MCF 10A (cell line): ENCODE measurements at regions not wholly inside any gene's neighbourhood (a gene's known extent, or its start where the extent isn't known, plus 50 kb on each side); places are given as distances from the start of the nearest gene placed in this dataset.

Source experiments
- BruUV-seq: library from RNA; stranded (reverse); fragments of 400-500 nt; replicated peaks from 2 replicates; lab custom pipeline; 2021; lab: Mats Ljungman, UMichigan
- CTCF ChIA-PET: fragments of 300-600 bp; sonication (Branson Sonifier 250); formaldehyde crosslinking; extraction: SDS; loops from one replicate; lab custom pipeline; 2021; ENCODE audit warnings: antibody characterized with exemption, inconsistent platforms; lab: Yijun Ruan, JAX
- POLR2A ChIA-PET: fragments of 300-600, 350-650 bp; sonication (Branson Sonifier 250); formaldehyde crosslinking; extraction: SDS; loops from one replicate; lab custom pipeline; 2020; ENCODE audit warnings: antibody characterized with exemption, inconsistent platforms; lab: Yijun Ruan, JAX
- DNase-seq: peaks from one replicate; pipeline ENCODE4 v3.0.0-alpha.2; 2018; ENCODE audit not compliant: unreplicated experiment
- H3K27ac Mint-ChIP-seq: one replicate; pipeline ENCODE4 v1.8.0; 2022; ENCODE audit warnings: mild to moderate bottlenecking, low read depth, mixed read lengths; ENCODE audit not compliant: unreplicated experiment
- H3K27me3 Mint-ChIP-seq: one replicate; pipeline ENCODE4 v1.8.0; 2022; ENCODE audit warnings: mixed read lengths; ENCODE audit not compliant: insufficient read depth, unreplicated experiment
- H3K36me3 Mint-ChIP-seq: one replicate; pipeline ENCODE4 v1.8.0; 2022; ENCODE audit warnings: mild to moderate bottlenecking, moderate library complexity, mixed read lengths; ENCODE audit not compliant: insufficient read depth, unreplicated experiment
- H3K4me1 Mint-ChIP-seq: one replicate; pipeline ENCODE4 v1.8.0; 2022; ENCODE audit warnings: mixed read lengths; ENCODE audit not compliant: insufficient read depth, unreplicated experiment
- H3K4me3 Mint-ChIP-seq: one replicate; pipeline ENCODE4 v1.8.0; 2022; ENCODE audit warnings: mild to moderate bottlenecking, moderate library complexity, mixed read lengths; ENCODE audit not compliant: unreplicated experiment
- H3K9me3 Mint-ChIP-seq: one replicate; pipeline ENCODE4 v1.8.0; 2022; ENCODE audit warnings: mixed read lengths; ENCODE audit not compliant: unreplicated experiment
- intact Hi-C: fragments of 100-400 bp; cut with micrococcal nuclease; formaldehyde crosslinking; loops from 2 replicates; pipeline ENCODE4 v1.14.1; 2022
- TF ChIP-seq, protein P1 (sequence below): fragments of 200-600 bp; IDR thresholded peaks from one replicate; pipeline ENCODE4 v1.8.0; 2022; ENCODE audit warnings: antibody characterized with exemption, mild to moderate bottlenecking; ENCODE audit not compliant: unreplicated experiment

DNA sequence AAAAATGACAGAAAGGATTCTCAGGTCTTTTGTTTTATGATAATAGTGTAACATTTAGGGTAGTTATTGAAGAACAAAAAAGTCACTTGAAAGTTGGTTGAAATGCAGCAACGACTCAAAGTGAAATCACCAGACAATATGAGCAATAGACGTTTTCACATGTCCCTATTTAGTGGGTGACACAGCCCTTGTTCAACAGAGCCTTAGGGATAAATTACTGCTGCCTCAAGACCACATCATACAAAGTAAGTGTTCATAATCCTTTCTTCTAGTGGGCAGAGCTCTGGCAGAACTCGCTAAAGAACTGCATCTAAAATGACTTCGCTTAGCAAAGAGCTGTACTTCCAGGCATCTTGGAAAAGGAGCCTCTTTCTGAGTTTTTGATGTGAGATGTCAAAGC lies 128.5 kb upstream of the LMNTD1 start:
- ChIA-PET POLR2A (no interaction called here), CTCF (interaction anchor here (0.6 to 1.0 kb wide), 3 partner anchors 244 to 337 kb away, joined by 3 read pairs; no protein-coding TSS in a partner anchor)
- no TSS peak for BruUV-seq
- Mint-ChIP-seq H3K4me1 (peaks cover 7% of the 10 kb centered on the region), H3K27ac (no peak overlapping the region), H3K27me3 (no peaks in the 10 kb centered on the region), H3K4me3 (no peak overlapping the region), H3K9me3 (peaks cover 7% of the 10 kb centered on the region), H3K36me3 (no peaks in the 10 kb centered on the region)
- intact Hi-C loops, result loop anchor here (5.0 kb wide), 1 partner anchor 336 kb away; no protein-coding TSS in a partner anchor
- TF ChIP-seq, protein P1, sequence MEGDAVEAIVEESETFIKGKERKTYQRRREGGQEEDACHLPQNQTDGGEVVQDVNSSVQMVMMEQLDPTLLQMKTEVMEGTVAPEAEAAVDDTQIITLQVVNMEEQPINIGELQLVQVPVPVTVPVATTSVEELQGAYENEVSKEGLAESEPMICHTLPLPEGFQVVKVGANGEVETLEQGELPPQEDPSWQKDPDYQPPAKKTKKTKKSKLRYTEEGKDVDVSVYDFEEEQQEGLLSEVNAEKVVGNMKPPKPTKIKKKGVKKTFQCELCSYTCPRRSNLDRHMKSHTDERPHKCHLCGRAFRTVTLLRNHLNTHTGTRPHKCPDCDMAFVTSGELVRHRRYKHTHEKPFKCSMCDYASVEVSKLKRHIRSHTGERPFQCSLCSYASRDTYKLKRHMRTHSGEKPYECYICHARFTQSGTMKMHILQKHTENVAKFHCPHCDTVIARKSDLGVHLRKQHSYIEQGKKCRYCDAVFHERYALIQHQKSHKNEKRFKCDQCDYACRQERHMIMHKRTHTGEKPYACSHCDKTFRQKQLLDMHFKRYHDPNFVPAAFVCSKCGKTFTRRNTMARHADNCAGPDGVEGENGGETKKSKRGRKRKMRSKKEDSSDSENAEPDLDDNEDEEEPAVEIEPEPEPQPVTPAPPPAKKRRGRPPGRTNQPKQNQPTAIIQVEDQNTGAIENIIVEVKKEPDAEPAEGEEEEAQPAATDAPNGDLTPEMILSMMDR, result no peak
- DNase-seq, result no peak

DNA sequence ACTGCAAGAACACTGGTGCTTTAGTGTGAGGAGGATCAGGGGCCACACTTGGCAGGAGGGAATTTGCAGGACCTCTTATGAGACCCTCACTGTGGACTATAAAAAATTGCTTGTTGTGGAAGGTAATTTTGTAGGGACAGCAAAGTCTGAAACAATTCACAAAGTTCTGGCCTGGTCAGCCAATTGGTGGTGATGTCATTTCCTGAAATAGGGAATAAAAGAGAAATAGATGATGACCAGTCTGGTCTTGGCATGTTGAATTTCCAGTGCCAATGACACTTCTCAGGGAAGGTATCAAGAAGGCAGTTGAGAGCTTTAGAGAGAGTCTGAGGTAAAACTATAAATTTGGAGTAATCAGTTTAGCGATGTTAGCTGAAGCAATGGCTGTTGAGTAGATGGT lies 129.3 kb upstream of the LMNTD1 start:
- DNase-seq, result no peak
- Mint-ChIP-seq H3K4me3 (no peak overlapping the region), H3K36me3 (no peaks in the 10 kb centered on the region), H3K27ac (no peak overlapping the region), H3K4me1 (peaks cover 7% of the 10 kb centered on the region), H3K27me3 (no peaks in the 10 kb centered on the region), H3K9me3 (peaks cover 11% of the 10 kb centered on the region)
- TF ChIP-seq, protein P1, result no peak
- intact Hi-C loops, result loop anchor here (5.0 kb wide), 1 partner anchor 335 kb away; no protein-coding TSS in a partner anchor
- CTCF ChIA-PET, result interaction anchor here (1.0 kb wide), 1 partner anchor 336 kb away, joined by 3 read pairs; no protein-coding TSS in a partner anchor
- no TSS peak for BruUV-seq
- POLR2A ChIA-PET, result interaction anchor here (1.3 kb wide), 1 partner anchor 86 kb away, joined by 3 read pairs; no protein-coding TSS in a partner anchor

DNA sequence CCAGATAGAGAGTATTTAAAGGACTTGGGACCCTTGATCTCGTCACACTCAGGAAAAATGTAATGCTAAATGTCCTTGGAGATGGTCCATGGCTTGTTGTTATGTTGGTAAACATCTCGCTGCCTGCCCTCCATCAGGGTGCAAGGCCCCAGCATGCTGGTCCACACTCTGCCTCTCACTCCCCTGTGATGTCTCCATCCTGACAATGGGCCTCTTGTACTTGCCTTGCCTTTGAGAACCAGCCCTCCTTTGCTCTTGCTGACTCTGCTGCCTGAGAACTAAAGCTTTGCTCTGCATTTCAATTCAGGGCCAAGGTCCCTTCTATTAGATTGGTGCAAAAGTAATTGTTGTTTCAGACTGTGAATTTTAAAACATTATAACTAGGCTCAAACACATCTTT lies 131.0 kb upstream of the LMNTD1 start:
- H3K27ac Mint-ChIP-seq, result peak overlapping the region; percentile 23
- H3K4me1 Mint-ChIP-seq, result peaks cover 7% of the 10 kb centered on the region
- ChIA-PET POLR2A (no interaction called here), CTCF (no interaction called here)
- H3K4me3 Mint-ChIP-seq, result no peak overlapping the region
- H3K36me3 Mint-ChIP-seq, result no peaks in the 10 kb centered on the region
- peaks cover 14% of the 10 kb centered on the region for H3K9me3 Mint-ChIP-seq
- no peaks in the 10 kb centered on the region for H3K27me3 Mint-ChIP-seq
- no TSS peak for BruUV-seq
- TF ChIP-seq, protein P1, result no peak
- intact Hi-C loops, result loop anchor here (5.0 kb wide), 1 partner anchor 333 kb away; no protein-coding TSS in a partner anchor
- no peak for DNase-seq

DNA sequence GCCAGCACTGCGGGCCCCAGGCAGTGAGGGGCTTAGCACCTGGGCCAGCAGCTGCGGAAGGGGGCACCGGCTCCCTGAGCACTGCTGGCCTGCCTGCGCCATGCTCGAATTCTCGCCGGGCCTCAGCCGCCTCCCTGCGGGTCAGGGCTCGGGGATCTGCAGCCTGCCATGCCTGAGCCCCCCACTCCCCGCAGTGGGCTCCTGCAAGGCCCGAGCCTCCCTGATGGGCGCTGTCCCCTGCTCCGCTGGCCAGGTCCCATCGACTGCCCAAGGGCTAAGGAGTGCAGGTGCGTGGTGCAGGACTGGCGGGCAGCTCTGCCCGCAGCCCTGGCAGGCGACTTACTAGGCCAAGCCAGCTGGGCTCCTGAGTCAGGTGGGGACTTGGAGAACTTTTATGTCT lies 133.3 kb upstream of the LMNTD1 start:
- no peaks in the 10 kb centered on the region for H3K27me3 Mint-ChIP-seq
- TF ChIP-seq, protein P1, result no peak
- no peak for DNase-seq
- H3K4me3 Mint-ChIP-seq, result no peak overlapping the region
- CTCF ChIA-PET, result interaction anchor here (1.1 to 1.6 kb wide), 2 partner anchors 8 to 342 kb away, joined by 3 to 6 read pairs; no protein-coding TSS in a partner anchor
- BruUV-seq, result no TSS peak
- POLR2A ChIA-PET, result no interaction called here
- H3K36me3 Mint-ChIP-seq, result no peaks in the 10 kb centered on the region
- peaks cover 14% of the 10 kb centered on the region for H3K9me3 Mint-ChIP-seq
- intact Hi-C loops, result no loop called here
- H3K4me1 Mint-ChIP-seq, result peaks cover 22% of the 10 kb centered on the region
- H3K27ac Mint-ChIP-seq, result no peak overlapping the region
